Type B pancreatic cell (in vitro differentiated cells): ENCODE measurements at regions not wholly inside any gene's neighbourhood (a gene's known extent, or its start where the extent isn't known, plus 50 kb on each side); places are given as distances from the start of the nearest gene placed in this dataset.

Experiments
- DNase-seq: peaks from one replicate; pipeline ENCODE4 v3.0.0; 2021; ENCODE audit warnings: mixed read lengths; ENCODE audit not compliant: unreplicated experiment; ENCODE audit errors: extremely low spot score
- H3K27ac Mint-ChIP-seq: 2 replicates; pipeline ENCODE4 v1.8.0; 2021; ENCODE audit warnings: mild to moderate bottlenecking, mixed read lengths
- H3K27me3 Mint-ChIP-seq: 2 replicates; pipeline ENCODE4 v1.8.0; 2021; ENCODE audit warnings: mixed read lengths
- H3K36me3 Mint-ChIP-seq: 2 replicates; pipeline ENCODE4 v1.8.0; 2021; ENCODE audit warnings: mixed read lengths
- H3K4me1 Mint-ChIP-seq: one replicate; pipeline ENCODE4 v1.8.0; 2021; ENCODE audit warnings: mixed read lengths; ENCODE audit not compliant: unreplicated experiment
- H3K4me3 Mint-ChIP-seq: 2 replicates; pipeline ENCODE4 v1.8.0; 2021; ENCODE audit warnings: mild to moderate bottlenecking, mixed read lengths
- H3K9me3 Mint-ChIP-seq: 2 replicates; pipeline ENCODE4 v1.8.0; 2021; ENCODE audit warnings: mixed read lengths
- CTCF ChIP-seq: fragments of 200-600 bp; sonication (generic); conservative IDR thresholded peaks from 2 replicates; pipeline ENCODE4 v1.5.0; 2021; ENCODE audit warnings: antibody characterized with exemption, mild to moderate bottlenecking

DNA sequence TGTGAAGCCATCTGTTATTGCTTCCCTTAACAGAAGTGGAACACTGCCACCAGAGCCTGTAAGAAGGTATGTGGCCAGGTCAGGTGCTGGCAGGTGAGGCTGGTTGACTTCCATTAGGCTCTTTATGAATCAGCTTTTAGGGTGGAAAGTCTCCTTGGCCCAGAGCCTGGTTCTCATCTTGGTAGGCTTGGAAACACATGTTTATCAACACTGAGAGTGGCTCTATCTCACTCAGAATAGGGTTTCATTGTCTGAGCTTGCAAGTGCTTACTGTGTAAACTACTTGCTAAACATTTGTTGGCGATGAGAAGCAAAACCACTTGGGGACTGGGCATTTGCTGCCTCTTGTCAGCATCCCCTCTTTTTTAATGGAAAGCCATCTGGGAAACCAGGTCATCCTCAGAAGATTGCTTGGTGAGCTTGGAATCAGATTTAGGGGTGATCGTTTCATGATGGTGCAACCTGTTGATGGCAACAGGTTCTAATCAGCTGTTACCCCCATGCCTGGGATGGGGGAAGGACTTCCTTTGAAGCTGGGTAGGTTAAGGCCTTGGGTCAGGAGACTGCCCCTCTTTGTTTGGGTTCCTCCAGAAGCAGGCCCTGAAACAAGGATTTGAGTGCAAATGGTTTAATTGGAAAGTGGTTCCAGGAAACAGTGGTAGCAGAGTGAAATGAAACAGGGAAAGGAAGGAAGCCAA lies 75.0 kb upstream of the AMPD3 start:
- no peak for DNase-seq
- Mint-ChIP-seq H3K4me3 (no peak overlapping the region), H3K9me3 (peaks cover 4% of the 10 kb centered on the region), H3K27me3 (no peaks in the 10 kb centered on the region), H3K27ac (no peak overlapping the region), H3K36me3 (no peaks in the 10 kb centered on the region), H3K4me1 (peaks cover 10% of the 10 kb centered on the region)
- TF ChIP-seq CTCF: no peak

GRCh38 chr11:10380921-10381320 lies 74.1 kb upstream of the AMPD3 start:
- Mint-ChIP-seq H3K27ac (no peak overlapping the region), H3K27me3 (no peaks in the 10 kb centered on the region), H3K36me3 (no peaks in the 10 kb centered on the region), H3K4me1 (peaks cover 1% of the 10 kb centered on the region), H3K4me3 (no peak overlapping the region), H3K9me3 (peaks cover 4% of the 10 kb centered on the region)
- TF ChIP-seq CTCF: no peak
- DNase-seq: no peak

DNA sequence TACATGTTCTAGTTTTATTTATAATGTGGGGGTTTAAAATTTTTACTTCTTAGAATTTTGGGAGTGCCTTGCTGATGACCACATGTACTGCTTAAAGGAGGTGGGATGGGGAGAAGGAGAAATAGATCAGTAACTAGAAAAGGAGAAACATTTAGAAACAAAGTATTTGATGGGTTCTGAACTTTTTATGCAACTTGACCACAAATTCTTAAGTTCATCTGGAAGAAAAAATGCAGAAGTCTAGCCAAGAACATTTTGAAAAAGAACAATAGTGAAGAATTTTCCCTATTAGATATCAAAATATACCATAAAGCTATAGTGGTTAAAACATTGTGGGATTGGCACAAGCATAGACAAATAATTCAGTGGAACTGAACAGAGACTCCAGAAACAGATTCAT lies 73.3 kb upstream of the AMPD3 start:
- peaks cover 4% of the 10 kb centered on the region for H3K9me3 Mint-ChIP-seq
- no peaks in the 10 kb centered on the region for H3K27me3 Mint-ChIP-seq
- no peaks in the 10 kb centered on the region for H3K36me3 Mint-ChIP-seq
- DNase-seq: no peak
- TF ChIP-seq CTCF: no peak
- H3K27ac Mint-ChIP-seq: no peak overlapping the region
- H3K4me3 Mint-ChIP-seq: no peak overlapping the region
- peaks cover 7% of the 10 kb centered on the region for H3K4me1 Mint-ChIP-seq

GRCh38 chr11:10382518-10382917 lies 72.5 kb upstream of the AMPD3 start:
- no peak for TF ChIP-seq CTCF
- no peak for DNase-seq
- H3K27me3 Mint-ChIP-seq: no peaks in the 10 kb centered on the region
- peaks cover 4% of the 10 kb centered on the region for H3K9me3 Mint-ChIP-seq
- H3K27ac Mint-ChIP-seq: no peak overlapping the region
- peaks cover 15% of the 10 kb centered on the region for H3K4me1 Mint-ChIP-seq
- H3K4me3 Mint-ChIP-seq: no peak overlapping the region
- no peaks in the 10 kb centered on the region for H3K36me3 Mint-ChIP-seq

DNA sequence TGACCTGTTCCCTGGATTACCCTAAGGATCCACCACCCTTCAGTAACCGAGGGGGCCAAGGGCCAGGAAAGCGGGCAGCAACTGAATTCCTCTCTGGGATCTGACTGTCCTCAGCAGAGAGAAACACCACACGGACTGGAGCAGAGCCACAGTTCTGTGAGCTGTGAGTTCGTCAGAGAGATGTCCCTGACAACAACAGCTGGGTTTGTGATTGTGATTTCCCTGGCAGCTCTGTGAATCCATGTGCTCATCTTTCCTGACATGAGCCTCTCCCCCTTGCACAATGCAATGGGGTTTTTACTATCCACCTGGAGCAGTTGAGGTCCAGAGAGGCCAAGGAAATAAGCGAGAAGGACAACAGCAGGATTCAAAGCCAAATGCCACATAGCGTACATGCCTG lies 69.4 kb upstream of the AMPD3 start:
- no peak overlapping the region for H3K4me3 Mint-ChIP-seq
- peaks cover 6% of the 10 kb centered on the region for H3K9me3 Mint-ChIP-seq
- no peak for TF ChIP-seq CTCF
- DNase-seq: peak; percentile 13
- no peak overlapping the region for H3K27ac Mint-ChIP-seq
- no peaks in the 10 kb centered on the region for H3K27me3 Mint-ChIP-seq
- H3K36me3 Mint-ChIP-seq: no peaks in the 10 kb centered on the region
- peaks cover 31% of the 10 kb centered on the region for H3K4me1 Mint-ChIP-seq
